A673 (cell line): ENCODE measurements at regions not wholly inside any gene's neighbourhood (a gene's known extent, or its start where the extent isn't known, plus 50 kb on each side); places are given as distances from the start of the nearest gene placed in this dataset.

Experiments
- BruUV-seq: library from RNA; stranded (reverse); fragments of 400-500 nt; replicated peaks from 2 replicates; lab custom pipeline; 2021; lab: Mats Ljungman, UMichigan
- CTCF ChIA-PET: fragments of 300-600 bp; sonication (Branson Sonifier 250); formaldehyde crosslinking; loops from one replicate; lab custom pipeline; 2022; ENCODE audit warnings: antibody characterized with exemption; lab: Charles Lee
- POLR2A ChIA-PET: fragments of 300-600 bp; sonication (Branson Sonifier 250); formaldehyde crosslinking; loops from one replicate; lab custom pipeline; 2022; ENCODE audit warnings: antibody characterized with exemption; ENCODE audit not compliant: low non-redundant PET; lab: Charles Lee
- DNase-seq: peaks from one replicate; pipeline ENCODE4 v3.0.0-alpha.2; 2015; ENCODE audit warnings: low spot score
- H3K27ac ChIP-seq: fragments of 200-600 bp; sonication (generic); 2 replicates; pipeline ENCODE4 v1.5.1; 2016; ENCODE audit warnings: mixed run types, low read depth, mild to moderate bottlenecking, mixed read lengths, antibody characterized with exemption, low read length; ENCODE audit not compliant: poor library complexity, severe bottlenecking
- H3K27me3 ChIP-seq: fragments of 200-600 bp; sonication (generic); replicated peaks from 2 replicates; pipeline ENCODE4 v1.6.1; 2017; ENCODE audit warnings: mixed run types, low read depth, mild to moderate bottlenecking, mixed read lengths, antibody characterized with exemption, low read length; ENCODE audit not compliant: insufficient read depth, poor library complexity
- H3K36me3 ChIP-seq: fragments of 200-600 bp; sonication (generic); 2 replicates; pipeline ENCODE4 v1.6.1; 2016; ENCODE audit warnings: mixed run types, mild to moderate bottlenecking, mixed read lengths, antibody characterized with exemption, low read length; ENCODE audit not compliant: insufficient read depth, poor library complexity, severe bottlenecking
- H3K4me1 ChIP-seq: fragments of 200-600 bp; sonication (generic); 2 replicates; pipeline ENCODE4 v1.6.1; 2017; ENCODE audit warnings: mixed run types, mild to moderate bottlenecking, mixed read lengths, antibody characterized with exemption, low read length; ENCODE audit not compliant: insufficient read depth, poor library complexity, severe bottlenecking
- H3K4me3 ChIP-seq: fragments of 200-600 bp; sonication (generic); 2 replicates; pipeline ENCODE4 v1.5.1; 2016; ENCODE audit warnings: low read depth, mixed run types, mild to moderate bottlenecking, mixed read lengths, low read length; ENCODE audit not compliant: poor library complexity, severe bottlenecking
- H3K9me3 ChIP-seq: fragments of 200-600 bp; sonication (generic); 2 replicates; pipeline ENCODE4 v1.6.1; 2016; ENCODE audit warnings: mixed run types, low read depth, mild to moderate bottlenecking, mixed read lengths, antibody characterized with exemption, low read length; ENCODE audit not compliant: poor library complexity, severe bottlenecking
- CTCF ChIP-seq: fragments of 300-800, 200-600 bp; sonication (generic); conservative IDR thresholded peaks from 2 replicates; pipeline ENCODE4 v1.5.1; 2017; ENCODE audit warnings: low read depth, mild to moderate bottlenecking, antibody characterized with exemption, low read length, moderate library complexity, mixed read lengths
- EZH2 ChIP-seq: fragments of 200-600 bp; sonication (generic); IDR thresholded peaks from 2 replicates; pipeline ENCODE4 v1.6.1; 2017; ENCODE audit warnings: borderline replicate concordance, low read depth, mild to moderate bottlenecking, mixed read lengths, antibody characterized with exemption, low read length; ENCODE audit not compliant: poor library complexity, severe bottlenecking
- intact Hi-C: fragments of 100-400 bp; cut with micrococcal nuclease; formaldehyde crosslinking; loops from one replicate; pipeline ENCODE4 v1.10.0; 2022; ENCODE audit not compliant: unreplicated experiment

GRCh38 chr2:21346984-21347383 lies 223.2 kb downstream of the TDRD15 start:
- CTCF ChIA-PET: no interaction called here
- no peaks in the 10 kb centered on the region for H3K4me1 ChIP-seq
- BruUV-seq: no TSS peak
- no peak overlapping the region for H3K4me3 ChIP-seq
- no peaks in the 10 kb centered on the region for H3K9me3 ChIP-seq
- H3K36me3 ChIP-seq: no peaks in the 10 kb centered on the region
- TF ChIP-seq EZH2: no peak
- no peak for TF ChIP-seq CTCF
- DNase-seq: no peak
- H3K27ac ChIP-seq: no peak overlapping the region
- intact Hi-C loops: no loop called here
- POLR2A ChIA-PET: no interaction called here
- no peaks in the 10 kb centered on the region for H3K27me3 ChIP-seq

- POLR2A ChIA-PET: no interaction called here
- intact Hi-C loops: no loop called here
These were observed 230.3 kb downstream of the TDRD15 start for GRCh38 chr2:21353879-21354679.

GRCh38 chr2:21356086-21356856 lies 232.5 kb downstream of the TDRD15 start:
- Histone ChIP-seq H3K4me1 (no peaks in the 10 kb centered on the region), H3K27ac (no peak overlapping the region), H3K9me3 (no peaks in the 10 kb centered on the region), H3K36me3 (no peaks in the 10 kb centered on the region), H3K27me3 (peaks cover 3% of the 10 kb centered on the region), H3K4me3 (no peak overlapping the region)
- DNase-seq: no peak
- ChIA-PET CTCF (no interaction called here), POLR2A (no interaction called here)
- TF ChIP-seq CTCF (no peak), EZH2 (no peak)
- intact Hi-C loops: no loop called here
- no TSS peak for BruUV-seq

More at GRCh38 chr2:21353879-21354679, 230.3 kb downstream of the TDRD15 start:
- CTCF ChIA-PET: no interaction called here
- no peak for TF ChIP-seq CTCF
- Histone ChIP-seq H3K4me1 (no peaks in the 10 kb centered on the region), H3K36me3 (no peaks in the 10 kb centered on the region), H3K9me3 (no peaks in the 10 kb centered on the region), H3K27ac (no peak overlapping the region), H3K27me3 (peaks cover 3% of the 10 kb centered on the region), H3K4me3 (no peak overlapping the region)
- DNase-seq: no peak
- BruUV-seq: no TSS peak
